ENCODE measurements at regions not wholly inside any gene's neighbourhood (a gene's known extent, or its start where the extent isn't known, plus 50 kb on each side); places are given as distances from the start of the nearest gene placed in this dataset.

DNA sequence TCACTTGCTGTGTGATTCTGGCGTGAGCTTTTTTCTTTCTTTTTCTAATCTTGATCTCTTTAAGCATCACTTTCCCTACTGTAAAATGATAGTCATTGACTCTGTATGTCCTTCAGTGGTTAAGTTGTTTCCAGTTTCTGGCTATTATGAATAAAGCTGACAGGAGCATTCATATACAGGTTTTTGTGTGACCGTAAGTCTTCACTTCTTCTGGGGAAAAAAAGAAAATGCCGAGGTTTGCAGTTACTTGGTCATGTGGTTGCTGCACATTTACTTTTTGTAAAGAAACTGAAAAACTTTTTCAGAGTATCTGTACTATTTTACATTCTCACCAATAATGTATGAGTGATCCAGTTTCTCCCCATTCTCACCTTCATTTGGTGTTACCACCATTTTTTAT lies 247.4 kb upstream of the RBMS3 start:
- DNase-seq (ENCODE audit: low read depth in 2 of 2), result no peak

- no peak for DNase-seq (ENCODE audit: low read depth in 2 of 2)
Measured at GRCh38 chr3:29050155-29050554, 230.7 kb upstream of the RBMS3 start.

DNA sequence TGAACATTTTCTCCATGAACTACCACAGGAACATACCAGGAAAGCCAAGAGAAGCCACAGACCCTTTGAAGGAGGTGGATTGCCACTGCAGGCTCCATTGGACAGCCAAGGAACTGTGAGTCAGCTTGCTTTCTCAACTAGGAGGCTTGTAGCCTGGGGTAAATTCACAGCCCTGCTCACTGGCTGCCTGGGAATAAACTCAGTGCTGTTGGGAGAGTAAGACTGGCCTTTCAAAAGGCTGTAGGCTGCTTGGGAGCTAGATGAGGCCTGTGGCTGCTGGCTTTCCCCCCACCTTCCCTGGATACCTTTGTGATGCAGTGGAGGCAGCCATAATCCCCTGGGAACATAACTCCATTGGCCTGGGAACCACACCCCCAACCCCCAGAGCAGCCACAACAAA lies 223.5 kb upstream of the RBMS3 start:
- no peak for DNase-seq (ENCODE audit: low read depth in 2 of 2)

- DNase-seq (ENCODE audit: low read depth in 2 of 2), result no peak
Measured at GRCh38 chr3:29064085-29064484, 216.8 kb upstream of the RBMS3 start.

DNA sequence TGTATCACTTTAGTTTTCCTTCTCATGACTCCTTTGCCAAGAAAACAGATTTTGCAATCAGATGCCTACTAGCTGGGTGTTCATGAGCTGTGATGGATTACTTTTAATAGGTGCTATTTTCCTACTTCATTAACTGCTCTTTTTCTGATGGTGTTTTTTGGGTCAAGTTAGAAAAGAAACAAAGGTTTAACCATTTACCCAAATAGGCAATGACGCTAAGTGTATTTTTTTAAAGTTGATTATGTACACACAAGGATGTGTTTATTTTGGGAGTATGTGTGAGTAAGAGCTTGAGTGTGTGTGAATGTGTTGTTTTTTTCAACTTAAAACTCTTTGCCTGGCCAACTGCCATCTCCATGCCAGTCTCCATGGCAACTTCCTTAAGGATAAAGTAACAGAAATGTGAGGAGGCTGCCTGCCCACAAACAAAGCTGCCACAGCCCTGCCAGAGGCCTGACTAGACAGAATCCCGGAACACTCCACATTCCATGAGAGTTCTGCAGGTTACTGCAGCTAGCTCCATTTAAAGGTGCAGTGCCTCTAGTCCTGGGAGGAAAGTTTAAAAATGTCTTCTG lies 215.6 kb upstream of the RBMS3 start:
- no peak for DNase-seq (ENCODE audit: low read depth in 2 of 2)

GRCh38 chr3:29067007-29067406 lies 213.9 kb upstream of the RBMS3 start:
- no peak for DNase-seq (ENCODE audit: low read depth in 2 of 2)

GRCh38 chr3:29070959-29071634 lies 209.8 kb upstream of the RBMS3 start:
- DNase-seq (ENCODE audit: low read depth in 2 of 2), result no peak

GRCh38 chr3:29072611-29073010 lies 208.3 kb upstream of the RBMS3 start:
- no peak for DNase-seq (ENCODE audit: low read depth in 2 of 2)

DNA sequence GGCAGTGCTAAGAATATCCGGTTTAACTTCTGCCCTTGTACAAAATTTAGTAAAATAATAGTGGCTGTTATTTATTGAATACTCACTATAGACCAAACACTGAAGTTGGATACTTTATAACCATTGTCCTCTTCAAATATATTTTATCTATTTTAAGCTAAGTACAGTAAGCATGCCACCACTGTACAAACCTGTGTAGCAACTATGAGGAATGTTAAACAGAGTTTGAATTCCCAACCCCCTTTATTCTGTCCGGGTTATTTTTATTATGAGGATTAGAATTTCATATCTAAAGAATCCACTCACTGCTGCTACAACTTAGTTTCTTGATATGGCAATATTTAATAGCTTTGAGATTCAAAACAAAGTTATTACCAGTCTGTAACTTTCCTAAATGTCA lies 203.5 kb upstream of the RBMS3 start:
- no peak for DNase-seq (ENCODE audit: low read depth in 2 of 2)

- DNase-seq (ENCODE audit: low read depth in 2 of 2), result no peak
Measured at GRCh38 chr3:29079358-29079757, 201.5 kb upstream of the RBMS3 start.

GRCh38 chr3:29080967-29081366 lies 199.9 kb upstream of the RBMS3 start:
- DNase-seq (ENCODE audit: low read depth in 2 of 2), result no peak

DNA sequence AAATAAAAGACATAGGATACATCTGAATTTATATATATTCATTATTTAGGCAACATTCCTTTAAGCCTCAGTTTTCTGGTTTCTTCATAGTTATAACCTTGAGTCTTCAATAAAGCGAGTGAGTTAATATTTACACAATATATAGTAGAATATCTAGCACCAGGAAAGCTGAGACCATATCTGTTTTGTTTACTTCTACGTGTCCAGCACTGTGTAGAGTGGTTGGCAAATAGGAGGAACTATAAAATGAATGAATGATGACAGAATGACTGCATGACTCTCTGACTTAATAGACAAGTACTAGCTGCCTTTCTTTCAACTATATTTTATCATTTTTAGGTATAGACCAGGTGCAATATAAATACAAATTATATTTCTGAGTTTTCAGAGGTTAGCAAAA lies 197.8 kb upstream of the RBMS3 start:
- no peak for DNase-seq (ENCODE audit: low read depth in 2 of 2)

- DNase-seq (ENCODE audit: low read depth in 2 of 2), result no peak
Measured at GRCh38 chr3:29083676-29084075, 197.2 kb upstream of the RBMS3 start.

GRCh38 chr3:29088579-29088978 lies 192.3 kb upstream of the RBMS3 start:
- no peak for DNase-seq (ENCODE audit: low read depth in 2 of 2)

DNA sequence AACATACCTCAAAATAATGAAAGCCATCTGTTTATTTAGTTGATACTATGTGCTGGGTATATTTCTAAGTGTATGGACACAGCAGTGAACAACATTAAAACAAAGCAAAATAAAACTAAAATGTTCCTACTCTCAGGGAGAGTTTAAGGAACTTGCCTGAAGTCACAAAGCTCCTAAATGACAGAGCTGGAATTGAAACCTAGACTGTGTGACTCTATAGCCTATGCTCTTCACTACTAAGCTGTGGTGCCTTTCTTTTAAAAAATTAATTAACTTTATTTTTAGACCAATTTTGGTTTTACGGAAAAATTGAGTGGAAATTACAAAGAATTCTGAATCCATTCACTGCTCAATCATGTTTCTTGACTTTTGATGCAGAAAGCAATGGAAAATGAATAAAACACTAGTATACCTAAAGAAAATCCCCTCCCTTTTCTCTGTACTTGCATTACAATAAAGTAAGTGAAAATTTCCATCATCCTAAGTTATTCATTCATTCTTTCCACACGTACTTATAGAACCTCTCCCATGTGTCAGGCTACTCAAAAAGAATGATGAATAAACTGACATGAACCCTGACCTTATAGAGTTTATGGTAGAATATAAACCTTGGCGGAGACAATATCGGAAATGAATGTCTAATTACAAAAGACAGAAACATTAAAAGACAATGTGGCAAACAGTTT lies 189.8 kb upstream of the RBMS3 start:
- no peak for DNase-seq (ENCODE audit: low read depth in 2 of 2)

GRCh38 chr3:29091599-29092189 lies 189.2 kb upstream of the RBMS3 start:
- no peak for DNase-seq (ENCODE audit: low read depth in 2 of 2)

GRCh38 chr3:29092348-29092747 lies 188.5 kb upstream of the RBMS3 start:
- DNase-seq (ENCODE audit: low read depth in 2 of 2), result no peak

GRCh38 chr3:29099296-29099695 lies 181.6 kb upstream of the RBMS3 start:
- no peak for DNase-seq (ENCODE audit: low read depth in 2 of 2)

GRCh38 chr3:29099775-29100174 lies 181.1 kb upstream of the RBMS3 start:
- no peak for DNase-seq (ENCODE audit: low read depth in 2 of 2)

GRCh38 chr3:29100292-29100691 lies 180.6 kb upstream of the RBMS3 start:
- DNase-seq (ENCODE audit: low read depth in 2 of 2), result no peak

GRCh38 chr3:29128001-29128400 lies 152.9 kb upstream of the RBMS3 start:
- no peak for DNase-seq (ENCODE audit: low read depth in 2 of 2)

GRCh38 chr3:29137601-29138000 lies 143.3 kb upstream of the RBMS3 start:
- peak in 1 of 2 donors; percentile 2 for DNase-seq (ENCODE audit: low read depth in 2 of 2)

GRCh38 chr3:29138171-29138570 lies 142.7 kb upstream of the RBMS3 start:
- no peak for DNase-seq (ENCODE audit: low read depth in 2 of 2)

All from stimulated activated CD8-positive, alpha-beta memory T cell treated with anti-CD3 and anti-CD28 coated beads, Interleukin-2, amount 100 ng/mL, for 48 hours (primary cell).